Stimulated activated CD4-positive, alpha-beta T cell treated with anti-CD3 and anti-CD28 coated beads, Interleukin-15, amount 100 ng/mL, for 48 hours (primary cell): ENCODE measurements at regions not wholly inside any gene's neighbourhood (a gene's known extent, or its start where the extent isn't known, plus 50 kb on each side); places are given as distances from the start of the nearest gene placed in this dataset.

ENCODE experiments used
- DNase-seq, 2 donors: peaks; one replicate each; pipeline ENCODE4 v3.0.0-alpha.2; 2020; ENCODE audit warnings: low read depth in 2 of 2

GRCh38 chr6:26149240-26149639 lies 62.0 kb downstream of the HFE start:
- DNase-seq = no peak

GRCh38 chr6:26152226-26153101 lies 65.2 kb downstream of the HFE start:
- no peak for DNase-seq

GRCh38 chr6:26155061-26155930 lies 68.1 kb downstream of the HFE start:
- DNase-seq = no peak

GRCh38 chr6:26156105-26156849 lies 69.0 kb downstream of the HFE start:
- DNase-seq = peak; percentile 76

- DNase-seq = peak in 1 of 2 donors; percentile 70
Measured at GRCh38 chr6:26156850-26157250, 69.6 kb downstream of the HFE start.

GRCh38 chr6:26157251-26158075 lies 70.2 kb downstream of the HFE start:
- DNase-seq = peak in 1 of 2 donors; percentile 75

- DNase-seq = peak; percentile 71 to 78
Measured at GRCh38 chr6:26158076-26158580, 70.9 kb downstream of the HFE start.

GRCh38 chr6:26158581-26159356 lies 71.5 kb downstream of the HFE start:
- DNase-seq = peak; percentile 48 to 56

GRCh38 chr6:26159357-26160273 lies 72.4 kb downstream of the HFE start:
- DNase-seq = no peak

GRCh38 chr6:26161322-26161721 lies 74.1 kb downstream of the HFE start:
- no peak for DNase-seq

- DNase-seq = no peak
Measured at GRCh38 chr6:26162399-26162798, 75.2 kb downstream of the HFE start.

GRCh38 chr6:26163427-26164119 lies 76.3 kb downstream of the HFE start:
- no peak for DNase-seq

- DNase-seq = no peak
Measured at GRCh38 chr6:26164120-26164505, 76.9 kb downstream of the HFE start.

- DNase-seq = no peak
Measured at GRCh38 chr6:26165261-26165790, 78.1 kb downstream of the HFE start.

GRCh38 chr6:26170181-26170580 lies 83.0 kb downstream of the HFE start:
- DNase-seq = no peak

GRCh38 chr6:26170951-26171841 lies 84.0 kb downstream of the HFE start:
- DNase-seq = no peak

GRCh38 chr6:26172608-26172968 lies 85.4 kb downstream of the HFE start:
- DNase-seq = no peak
